GM10266 (cell line): ENCODE measurements at regions not wholly inside any gene's neighbourhood (a gene's known extent, or its start where the extent isn't known, plus 50 kb on each side); places are given as distances from the start of the nearest gene placed in this dataset.
"Not testable (repeated sequence)": the region's sequence is repeated elsewhere in the genome, so short reads cannot be mapped to it uniquely, and the experiment has no call there.

Source experiments
- DNase-seq: peaks from one replicate; pipeline ENCODE4 v3.0.0; 2012; ENCODE audit errors: extremely low spot score
- CTCF ChIP-seq: IDR thresholded peaks from 2 replicates; pipeline ENCODE4 v1.5.1; 2012; ENCODE audit warnings: mild to moderate bottlenecking, low read depth; ENCODE audit not compliant: control insufficient read depth, insufficient read depth; ENCODE audit errors: missing control alignments

GRCh38 chr3:83226751-83227150 lies 1465.3 kb upstream of the GBE1 start:
- no peak for DNase-seq
- TF ChIP-seq CTCF: no peak

DNA sequence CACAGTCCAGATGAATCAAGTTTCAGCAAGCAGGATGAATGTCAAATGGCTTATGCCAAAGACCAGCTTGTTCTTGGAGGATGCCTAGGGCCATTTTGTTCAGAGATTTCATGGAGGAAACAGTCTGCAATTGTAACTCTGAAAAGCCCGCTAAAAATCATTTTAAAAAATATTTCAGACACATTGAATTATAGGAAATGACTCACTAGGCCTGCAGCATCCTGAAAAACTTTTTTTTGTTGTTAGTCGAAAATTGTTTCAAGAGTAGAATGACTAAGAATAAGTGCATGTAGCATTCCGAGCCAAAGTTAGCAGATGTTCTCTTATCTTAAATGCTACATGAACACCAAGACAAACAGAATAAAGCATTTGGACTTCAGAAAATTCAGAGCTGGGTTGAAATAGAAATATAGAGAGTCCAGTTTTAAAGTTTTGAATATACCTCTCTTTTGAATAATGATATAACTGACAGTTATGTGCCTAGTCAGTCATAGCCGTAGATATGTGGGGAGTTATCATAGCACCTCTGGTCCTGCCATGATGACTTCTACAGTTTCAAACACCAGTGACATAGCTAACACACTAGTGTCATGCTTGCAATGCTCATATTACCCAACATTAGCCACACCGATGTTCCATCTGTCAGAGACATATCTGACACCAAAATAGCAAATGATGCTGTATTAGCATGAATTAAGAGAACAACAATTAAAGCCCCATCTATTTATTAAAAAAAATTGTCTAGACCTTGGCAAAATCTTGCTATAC lies 1462.8 kb upstream of the GBE1 start:
- no peak for DNase-seq
- TF ChIP-seq CTCF: no peak

- DNase-seq: no peak
- no peak for TF ChIP-seq CTCF
These were observed 1457.1 kb upstream of the GBE1 start for GRCh38 chr3:83218383-83219200.

- not testable (repeated sequence) for DNase-seq
These were observed 1456.2 kb upstream of the GBE1 start for GRCh38 chr3:83217595-83218118.

- DNase-seq: no peak
- no peak for TF ChIP-seq CTCF
These were observed 1455.6 kb upstream of the GBE1 start for GRCh38 chr3:83216919-83217594.

GRCh38 chr3:83195243-83195642 lies 1433.8 kb upstream of the GBE1 start:
- TF ChIP-seq CTCF: no peak
- no peak for DNase-seq

GRCh38 chr3:83193526-83193925 lies 1432.1 kb upstream of the GBE1 start:
- DNase-seq: no peak
- no peak for TF ChIP-seq CTCF
